ACHN (cell line): ENCODE measurements at regions not wholly inside any gene's neighbourhood (a gene's known extent, or its start where the extent isn't known, plus 50 kb on each side); places are given as distances from the start of the nearest gene placed in this dataset.

ENCODE experiments used
- DNase-seq: peaks from one replicate; pipeline ENCODE4 v3.0.0-alpha.2; 2015
- in situ Hi-C: cut with HindIII; loops from 2 replicates; pipeline ENCODE4 v1.10.0; 2017; ENCODE audit warnings: low sequenced_read_pairs, low pct_ligation_motif_present, low pct_unique_long_range_greater_than_20kb

- DNase-seq = peak; percentile 22
- in situ Hi-C loops = no loop called here
Observed at GRCh38 chr1:21350202-21350885, 60.1 kb upstream of the ECE1 start.

- in situ Hi-C loops = no loop called here
- no peak for DNase-seq
Observed at GRCh38 chr1:21349693-21350092, 59.4 kb upstream of the ECE1 start.

DNA sequence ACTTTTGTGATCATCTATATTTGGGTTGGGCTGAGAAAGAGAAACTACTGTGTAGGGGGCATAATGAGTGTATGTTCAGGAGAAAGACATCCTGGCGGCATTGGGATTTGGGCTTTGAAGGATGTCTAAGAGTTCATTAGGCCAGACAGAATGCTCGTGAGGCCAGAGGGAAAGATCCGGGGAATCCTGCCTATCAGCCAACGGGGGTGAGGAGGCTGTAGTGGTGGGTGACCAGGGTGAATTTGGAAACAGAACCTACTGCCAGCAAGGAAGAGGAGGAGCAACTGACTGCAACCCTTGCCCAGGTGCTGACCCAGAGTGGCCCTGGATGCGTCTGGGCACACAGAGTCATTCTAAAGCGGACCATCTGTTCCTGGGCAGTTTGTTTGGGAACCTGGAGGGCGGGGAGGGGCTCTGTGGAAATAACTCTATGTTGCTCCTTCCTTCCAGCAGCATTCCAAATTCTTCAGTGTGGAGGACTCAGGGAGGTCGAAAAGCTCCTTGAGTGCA is 56.9 kb upstream of the ECE1 start:
- no peak for DNase-seq
- in situ Hi-C loops = no loop called here

- no peak for DNase-seq
- in situ Hi-C loops = no loop called here
Observed at GRCh38 chr1:21346365-21347071, 56.3 kb upstream of the ECE1 start.

DNA sequence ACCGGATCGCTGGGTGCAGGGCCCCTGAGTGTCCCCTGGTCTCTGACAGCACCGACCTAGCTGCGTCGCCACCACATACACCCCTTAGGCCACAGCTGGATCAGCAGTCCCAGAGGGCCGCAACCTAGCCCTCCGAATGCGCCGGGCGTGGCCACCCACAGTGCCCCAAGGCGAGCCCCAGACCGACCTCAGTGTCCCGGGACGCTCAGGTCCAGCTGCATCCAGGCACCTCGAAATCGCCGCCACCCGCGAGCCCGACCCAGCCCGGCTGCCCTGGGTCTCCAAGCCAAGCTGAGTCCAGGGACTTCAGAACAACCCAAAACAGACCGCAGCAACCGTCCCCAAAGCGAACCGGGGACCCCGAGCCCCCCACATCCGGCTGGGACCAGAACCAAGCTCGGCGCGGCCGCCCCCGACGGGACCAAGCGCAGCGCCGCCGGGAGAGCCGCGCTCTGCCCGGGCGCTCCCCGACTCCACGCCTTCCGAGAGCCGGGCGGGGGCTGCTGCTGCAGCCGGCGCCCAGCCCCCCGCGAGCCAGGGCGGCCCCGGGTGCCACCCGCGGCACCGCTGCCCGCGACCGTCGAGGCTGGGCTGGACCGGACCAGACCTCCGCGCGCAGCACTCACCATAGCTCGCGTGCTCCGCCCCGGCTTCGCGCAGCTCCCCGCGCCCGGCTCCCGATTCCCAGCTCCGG is 54.6 kb upstream of the ECE1 start:
- DNase-seq = no peak
- in situ Hi-C loops = no loop called here

- in situ Hi-C loops = no loop called here
- DNase-seq = no peak
Observed at GRCh38 chr1:21344098-21344749, 54.0 kb upstream of the ECE1 start.

GRCh38 chr1:21342961-21343838 is 52.9 kb upstream of the ECE1 start:
- no peak for DNase-seq
- in situ Hi-C loops = no loop called here

DNA sequence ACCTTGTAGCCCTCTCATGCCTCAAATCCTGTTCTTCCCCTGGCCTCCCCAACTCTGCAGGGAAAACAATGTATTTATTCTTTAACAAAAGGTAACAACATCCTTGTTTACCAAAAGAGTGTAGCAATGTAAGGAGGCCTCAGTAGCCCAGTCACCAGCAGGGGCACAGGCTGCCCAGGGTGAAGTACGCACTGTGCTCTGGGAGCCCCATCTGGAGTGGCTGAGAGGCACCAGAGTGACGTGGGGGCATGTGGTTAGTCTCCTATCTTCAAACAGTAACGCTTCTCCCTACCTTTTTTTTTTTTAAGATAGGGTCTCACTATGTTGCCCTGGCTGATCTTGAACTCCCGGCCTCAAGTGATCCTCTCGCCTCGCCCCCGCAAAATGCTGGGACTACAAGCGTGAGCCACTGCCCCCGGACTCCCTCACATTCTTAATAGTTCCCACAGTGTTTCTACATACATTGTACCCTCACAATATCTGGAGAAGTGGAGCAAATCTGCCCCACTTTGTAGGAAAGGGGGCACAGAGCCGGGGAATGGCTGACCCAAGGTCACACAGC is 51.3 kb upstream of the ECE1 start:
- in situ Hi-C loops = no loop called here
- DNase-seq = no peak

DNA sequence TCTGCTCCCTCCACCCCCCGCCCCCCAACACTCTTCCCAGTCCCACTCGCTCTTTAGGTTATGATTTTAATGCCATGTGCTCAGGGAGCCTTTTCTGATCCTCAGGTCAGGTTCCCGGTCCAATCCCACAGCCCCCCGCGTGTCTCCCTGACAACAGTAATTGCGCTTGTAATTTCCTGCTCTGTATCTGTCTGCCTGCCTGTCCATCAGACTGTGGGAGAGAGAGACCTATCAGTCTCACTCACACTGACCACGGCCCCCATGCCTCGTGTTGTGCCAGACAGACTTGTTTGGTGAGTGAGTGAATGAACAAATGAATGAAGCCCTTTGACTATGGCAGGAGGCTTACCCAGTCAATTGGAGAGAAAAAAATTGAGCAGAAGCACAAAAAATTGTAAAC is 50.8 kb upstream of the ECE1 start:
- in situ Hi-C loops = no loop called here
- DNase-seq = no peak

GRCh38 chr1:21340230-21340945 is 50.1 kb upstream of the ECE1 start:
- DNase-seq = no peak
- in situ Hi-C loops = no loop called here
